Brain microvascular endothelial cell (primary cell): ENCODE measurements at regions not wholly inside any gene's neighbourhood (a gene's known extent, or its start where the extent isn't known, plus 50 kb on each side); places are given as distances from the start of the nearest gene placed in this dataset.

ENCODE experiments used
- DNase-seq: peaks from one replicate; pipeline ENCODE4 v3.0.0-alpha.2; 2020
- H3K27ac ChIP-seq: fragments of 250-450 bp; sonication (Bioruptor Pico); 2 replicates; pipeline ENCODE4 v1.5.1; 2020; ENCODE audit warnings: mild to moderate bottlenecking, moderate library complexity
- H3K27me3 ChIP-seq: fragments of 250-450 bp; sonication (Bioruptor Pico); replicated peaks from 2 replicates; pipeline ENCODE4 v1.5.1; 2020; ENCODE audit warnings: mild to moderate bottlenecking
- H3K36me3 ChIP-seq: fragments of 250-450 bp; sonication (Bioruptor Pico); replicated peaks from 2 replicates; pipeline ENCODE4 v1.5.1; 2020; ENCODE audit warnings: mild to moderate bottlenecking
- H3K4me3 ChIP-seq: 2 replicates; pipeline ENCODE4 v1.5.1; 2011; ENCODE audit warnings: low read depth, mild to moderate bottlenecking, control low read depth, low read length, moderate library complexity
- CTCF ChIP-seq: IDR thresholded peaks from 2 replicates; pipeline ENCODE4 v1.5.1; 2011; ENCODE audit warnings: low read depth, mild to moderate bottlenecking, moderate library complexity, low read length, control low read depth, inconsistent platforms; ENCODE audit errors: missing control alignments
- in situ Hi-C: cut with HindIII; loops from 2 replicates; pipeline ENCODE4 v1.10.0; 2017; ENCODE audit warnings: low sequenced_read_pairs, low pct_ligation_motif_present

GRCh38 chr12:107533218-107533617, 152.4 kb upstream of the PWP1 start:
- H3K4me3 ChIP-seq = no peak overlapping the region
- no peak overlapping the region for H3K27ac ChIP-seq
- TF ChIP-seq CTCF = no peak
- no peaks in the 10 kb centered on the region for H3K36me3 ChIP-seq
- H3K27me3 ChIP-seq = no peaks in the 10 kb centered on the region
- no peak for DNase-seq
- in situ Hi-C loops = no loop called here

- in situ Hi-C loops = no loop called here
- no peak overlapping the region for H3K27ac ChIP-seq
Observed at GRCh38 chr12:107536613-107537012, 149.0 kb upstream of the PWP1 start.

GRCh38 chr12:107537464-107538119, 148.0 kb upstream of the PWP1 start:
- in situ Hi-C loops = no loop called here
- DNase-seq = no peak
- H3K36me3 ChIP-seq = no peaks in the 10 kb centered on the region
- no peak overlapping the region for H3K27ac ChIP-seq
- no peak for TF ChIP-seq CTCF
- no peaks in the 10 kb centered on the region for H3K27me3 ChIP-seq
- H3K4me3 ChIP-seq = no peak overlapping the region

More at GRCh38 chr12:107536613-107537012, 149.0 kb upstream of the PWP1 start:
- Histone ChIP-seq H3K4me3 (no peak overlapping the region), H3K27me3 (no peaks in the 10 kb centered on the region), H3K36me3 (no peaks in the 10 kb centered on the region)
- no peak for TF ChIP-seq CTCF
- no peak for DNase-seq

GRCh38 chr12:107539196-107539939, 146.2 kb upstream of the PWP1 start:
- no peak for TF ChIP-seq CTCF
- Histone ChIP-seq H3K27ac (no peak overlapping the region), H3K36me3 (no peaks in the 10 kb centered on the region), H3K27me3 (no peaks in the 10 kb centered on the region), H3K4me3 (no peak overlapping the region)
- in situ Hi-C loops = no loop called here
- DNase-seq = no peak

- in situ Hi-C loops = no loop called here
- Histone ChIP-seq H3K27ac (no peak overlapping the region), H3K4me3 (no peak overlapping the region), H3K27me3 (no peaks in the 10 kb centered on the region), H3K36me3 (no peaks in the 10 kb centered on the region)
- no peak for TF ChIP-seq CTCF
- DNase-seq = no peak
Observed at GRCh38 chr12:107541001-107541705, 144.4 kb upstream of the PWP1 start.
